H9 (cell line): ENCODE measurements at regions not wholly inside any gene's neighbourhood (a gene's known extent, or its start where the extent isn't known, plus 50 kb on each side); places are given as distances from the start of the nearest gene placed in this dataset.

Experiments
- DNase-seq: peaks from one replicate; pipeline ENCODE4 v3.0.0-alpha.2; 2017
- H2AFZ ChIP-seq: one replicate; pipeline ENCODE4 v1.6.1; 2013; ENCODE audit warnings: mild to moderate bottlenecking, low read length, control low read depth, moderate library complexity
- H2AK5ac ChIP-seq: 2 replicates; pipeline ENCODE4 v1.6.1; 2013; ENCODE audit warnings: low read length, control low read depth, mixed read lengths; ENCODE audit not compliant: insufficient read length
- H2BK120ac ChIP-seq: one replicate; pipeline ENCODE4 v1.6.1; 2013; ENCODE audit warnings: low read depth, mild to moderate bottlenecking, low read length, control low read depth, inconsistent platforms; ENCODE audit not compliant: poor library complexity, severe bottlenecking
- H2BK12ac ChIP-seq: 2 replicates; pipeline ENCODE4 v1.6.1; 2013; ENCODE audit warnings: low read length, control low read depth, mixed read lengths, low read depth; ENCODE audit not compliant: insufficient read length
- H2BK15ac ChIP-seq: 2 replicates; pipeline ENCODE4 v1.6.1; 2013; ENCODE audit warnings: low read depth, low read length, control low read depth
- H2BK20ac ChIP-seq: one replicate; pipeline ENCODE4 v1.6.1; 2013; ENCODE audit warnings: low read depth, mild to moderate bottlenecking, low read length, control low read depth, inconsistent platforms; ENCODE audit not compliant: poor library complexity, severe bottlenecking
- H2BK5ac ChIP-seq: 2 replicates; pipeline ENCODE4 v1.6.1; 2013; ENCODE audit warnings: low read length, control low read depth, mixed read lengths; ENCODE audit not compliant: insufficient read length
- H3K14ac ChIP-seq: 2 replicates; pipeline ENCODE4 v1.6.1; 2013; ENCODE audit warnings: low read length, control low read depth; ENCODE audit not compliant: insufficient read depth
- H3K18ac ChIP-seq: 2 replicates; pipeline ENCODE4 v1.6.1; 2013; ENCODE audit warnings: low read depth, mild to moderate bottlenecking, mixed read lengths, low read length, control low read depth; ENCODE audit not compliant: insufficient read length
- H3K23ac ChIP-seq: 2 replicates; pipeline ENCODE4 v1.6.1; 2013; ENCODE audit warnings: low read length, control low read depth, mixed read lengths, low read depth; ENCODE audit not compliant: insufficient read length
- H3K23me2 ChIP-seq: 2 replicates; pipeline ENCODE4 v1.6.1; 2013; ENCODE audit warnings: low read depth, mild to moderate bottlenecking, mixed read lengths, low read length, control low read depth; ENCODE audit not compliant: insufficient read length, poor library complexity, severe bottlenecking
- H3K27ac ChIP-seq: 2 replicates; pipeline ENCODE4 v1.5.1; 2013; ENCODE audit warnings: low read length, control low read depth, mixed read lengths, low read depth; ENCODE audit not compliant: insufficient read length
- H3K27me3 ChIP-seq: 2 replicates; pipeline ENCODE4 v1.6.1; 2013; ENCODE audit warnings: low read length, control low read depth, inconsistent platforms; ENCODE audit not compliant: insufficient read depth
- H3K4ac ChIP-seq: 2 replicates; pipeline ENCODE4 v1.6.1; 2013; ENCODE audit warnings: low read depth, mild to moderate bottlenecking, control low read depth, inconsistent platforms, low read length, moderate library complexity
- H3K4me1 ChIP-seq: 2 replicates; pipeline ENCODE4 v1.6.1; 2013; ENCODE audit warnings: low read length, control low read depth, inconsistent platforms; ENCODE audit not compliant: insufficient read depth
- H3K4me2 ChIP-seq: 2 replicates; pipeline ENCODE4 v1.6.1; 2013; ENCODE audit warnings: low read length, control low read depth, mixed read lengths; ENCODE audit not compliant: insufficient read length, insufficient read depth
- H3K56ac ChIP-seq: 2 replicates; pipeline ENCODE4 v1.6.1; 2013; ENCODE audit warnings: low read depth, mild to moderate bottlenecking, mixed read lengths, low read length, control low read depth; ENCODE audit not compliant: insufficient read length
- H3K79me1 ChIP-seq: 2 replicates; pipeline ENCODE4 v1.6.1; 2013; ENCODE audit warnings: low read depth, mild to moderate bottlenecking, moderate library complexity, low read length, control low read depth, inconsistent platforms; ENCODE audit not compliant: insufficient read depth, poor library complexity, severe bottlenecking
- H3K79me2 ChIP-seq: 2 replicates; pipeline ENCODE4 v1.6.1; 2013; ENCODE audit warnings: low read length, control low read depth, inconsistent platforms; ENCODE audit not compliant: insufficient read depth
- H3K9ac ChIP-seq: 2 replicates; pipeline ENCODE4 v1.6.1; 2013; ENCODE audit warnings: low read length, control low read depth, mixed read lengths; ENCODE audit not compliant: insufficient read length; ENCODE audit errors: extremely low read depth
- H3K9me3 ChIP-seq: one replicate; pipeline ENCODE4 v1.6.1; 2013; ENCODE audit warnings: low read depth, low read length, inconsistent platforms; ENCODE audit not compliant: control insufficient read depth
- H3T11ph ChIP-seq: one replicate; pipeline ENCODE4 v1.6.1; 2013; ENCODE audit warnings: mild to moderate bottlenecking, low read length, control low read depth, inconsistent platforms
- H4K20me1 ChIP-seq: one replicate; pipeline ENCODE4 v1.6.1; 2013; ENCODE audit not compliant: control insufficient read depth, insufficient read length, insufficient read depth
- H4K5ac ChIP-seq: 2 replicates; pipeline ENCODE4 v1.6.1; 2013; ENCODE audit warnings: low read depth, mild to moderate bottlenecking, mixed read lengths, low read length, control low read depth; ENCODE audit not compliant: insufficient read length
- H4K8ac ChIP-seq: replicated peaks from 2 replicates; pipeline ENCODE4 v1.6.1; 2013; ENCODE audit warnings: low read length, control low read depth, mixed read lengths, low read depth; ENCODE audit not compliant: insufficient read length
- H4K91ac ChIP-seq: 2 replicates; pipeline ENCODE4 v1.6.1; 2013; ENCODE audit warnings: low read depth, mild to moderate bottlenecking, moderate library complexity, mixed read lengths, low read length, control low read depth; ENCODE audit not compliant: insufficient read length
- H3K27ac Mint-ChIP-seq, 3 experiments: 2 replicates in 2 of 3; 3 replicates in 1 of 3; pipeline ENCODE4 v1.8.0; 2020 to 2021; ENCODE audit warnings: mixed read lengths in 3 of 3, mild to moderate bottlenecking in 1 of 3, moderate library complexity in 1 of 3
- H3K27me3 Mint-ChIP-seq: 2 replicates; pipeline ENCODE4 v1.8.0; 2021; ENCODE audit warnings: low read depth, mild to moderate bottlenecking, moderate library complexity, mixed read lengths
- H3K36me3 Mint-ChIP-seq, 3 experiments: 2 replicates in 2 of 3; 3 replicates in 1 of 3; pipeline ENCODE4 v1.8.0; 2020 to 2021; ENCODE audit warnings: low read depth in 3 of 3, mixed read lengths in 3 of 3; ENCODE audit not compliant: insufficient read depth in 1 of 3
- H3K4me1 Mint-ChIP-seq, 2 experiments: 2 replicates each; pipeline ENCODE4 v1.8.0; 2020; ENCODE audit warnings: mixed read lengths in 2 of 2
- H3K4me3 Mint-ChIP-seq, 2 experiments: 2 replicates in 1 of 2; 3 replicates in 1 of 2; pipeline ENCODE4 v1.8.0; 2020 to 2021; ENCODE audit warnings: mild to moderate bottlenecking in 2 of 2, mixed read lengths in 2 of 2, moderate library complexity in 1 of 2
- H3K9me3 Mint-ChIP-seq, 2 experiments: 2 replicates in 1 of 2; 3 replicates in 1 of 2; pipeline ENCODE4 v1.8.0; 2020; ENCODE audit warnings: mild to moderate bottlenecking in 2 of 2, mixed read lengths in 2 of 2, moderate library complexity in 1 of 2
- WGBS: extraction: QIAGEN DNeasy Blood & Tissue Kit; methylation state at CpG from one replicate; pipeline ENCODE4 v1.1.7; 2013; ENCODE audit warnings: missing lambda C conversion rate, low lambda C conversion rate, mixed read lengths; ENCODE audit not compliant: insufficient read length; ENCODE audit errors: extremely low coverage; 5-methylcytosine and 5-hydroxymethylcytosine counted together
- TF ChIP-seq, protein P1 (sequence below): fragments of 200-600 bp; sonication (generic); conservative IDR thresholded peaks from 3 replicates; pipeline ENCODE4 v1.8.0; 2021; ENCODE audit warnings: antibody characterized with exemption, mild to moderate bottlenecking

GRCh38 chr13:111020021-111020420 lies 95.1 kb upstream of the ARHGEF7 start:
- Histone ChIP-seq H3K27ac (no peak overlapping the region), H2AK5ac (no peak overlapping the region), H4K5ac (no peak overlapping the region), H3K18ac (no peak overlapping the region), H3K9ac (no peak overlapping the region), H3K27me3 (no peaks in the 10 kb centered on the region), H3K4ac (no peak overlapping the region), H2BK15ac (no peak overlapping the region), H4K20me1 (no peaks in the 10 kb centered on the region), H2BK12ac (no peak overlapping the region), H2AFZ (no peak overlapping the region), H3K23me2 (no peaks in the 10 kb centered on the region), H3K79me2 (no peaks in the 10 kb centered on the region), H3K79me1 (no peaks in the 10 kb centered on the region), H3K23ac (no peak overlapping the region), H2BK5ac (no peak overlapping the region), H4K91ac (no peak overlapping the region), H2BK20ac (no peak overlapping the region), H3K4me1 (no peaks in the 10 kb centered on the region), H3K9me3 (no peaks in the 10 kb centered on the region), H3K14ac (no peak overlapping the region), H3K4me2 (no peak overlapping the region), H4K8ac (no peak overlapping the region), H3K56ac (no peak overlapping the region), H3T11ph (no peak overlapping the region), H2BK120ac (no peak overlapping the region)
- Mint-ChIP-seq H3K4me3 (no peak overlapping the region), H3K27me3 (peaks cover 1% of the 10 kb centered on the region), H3K36me3 (peaks cover 3 to 14% (median 7%) of the 10 kb centered on the region in 3 experiments; a peak in 6 of 7 replicates), H3K27ac (no peak overlapping the region), H3K9me3 (peaks cover 15 to 26% of the 10 kb centered on the region in 2 experiments), H3K4me1 (no peaks in the 10 kb centered on the region)
- WGBS = no CpG with 5 or more reads among the region's 24 CpGs
- TF ChIP-seq, protein P1, sequence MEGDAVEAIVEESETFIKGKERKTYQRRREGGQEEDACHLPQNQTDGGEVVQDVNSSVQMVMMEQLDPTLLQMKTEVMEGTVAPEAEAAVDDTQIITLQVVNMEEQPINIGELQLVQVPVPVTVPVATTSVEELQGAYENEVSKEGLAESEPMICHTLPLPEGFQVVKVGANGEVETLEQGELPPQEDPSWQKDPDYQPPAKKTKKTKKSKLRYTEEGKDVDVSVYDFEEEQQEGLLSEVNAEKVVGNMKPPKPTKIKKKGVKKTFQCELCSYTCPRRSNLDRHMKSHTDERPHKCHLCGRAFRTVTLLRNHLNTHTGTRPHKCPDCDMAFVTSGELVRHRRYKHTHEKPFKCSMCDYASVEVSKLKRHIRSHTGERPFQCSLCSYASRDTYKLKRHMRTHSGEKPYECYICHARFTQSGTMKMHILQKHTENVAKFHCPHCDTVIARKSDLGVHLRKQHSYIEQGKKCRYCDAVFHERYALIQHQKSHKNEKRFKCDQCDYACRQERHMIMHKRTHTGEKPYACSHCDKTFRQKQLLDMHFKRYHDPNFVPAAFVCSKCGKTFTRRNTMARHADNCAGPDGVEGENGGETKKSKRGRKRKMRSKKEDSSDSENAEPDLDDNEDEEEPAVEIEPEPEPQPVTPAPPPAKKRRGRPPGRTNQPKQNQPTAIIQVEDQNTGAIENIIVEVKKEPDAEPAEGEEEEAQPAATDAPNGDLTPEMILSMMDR = no peak
- no peak for DNase-seq
